Activated T-helper 9 cell treated with anti-CD3 and anti-CD28 coated beads, Interleukin-2, amount 50 U/mL, for 16 hours (primary cell): ENCODE measurements at regions not wholly inside any gene's neighbourhood (a gene's known extent, or its start where the extent isn't known, plus 50 kb on each side); places are given as distances from the start of the nearest gene placed in this dataset.
"Not testable (repeated sequence)": the region's sequence is repeated elsewhere in the genome, so short reads cannot be mapped to it uniquely, and the experiment has no call there.

Experiments used
- DNase-seq: peaks from one replicate; pipeline ENCODE4 v3.0.0-alpha.2; 2020; ENCODE audit warnings: low read depth

DNA sequence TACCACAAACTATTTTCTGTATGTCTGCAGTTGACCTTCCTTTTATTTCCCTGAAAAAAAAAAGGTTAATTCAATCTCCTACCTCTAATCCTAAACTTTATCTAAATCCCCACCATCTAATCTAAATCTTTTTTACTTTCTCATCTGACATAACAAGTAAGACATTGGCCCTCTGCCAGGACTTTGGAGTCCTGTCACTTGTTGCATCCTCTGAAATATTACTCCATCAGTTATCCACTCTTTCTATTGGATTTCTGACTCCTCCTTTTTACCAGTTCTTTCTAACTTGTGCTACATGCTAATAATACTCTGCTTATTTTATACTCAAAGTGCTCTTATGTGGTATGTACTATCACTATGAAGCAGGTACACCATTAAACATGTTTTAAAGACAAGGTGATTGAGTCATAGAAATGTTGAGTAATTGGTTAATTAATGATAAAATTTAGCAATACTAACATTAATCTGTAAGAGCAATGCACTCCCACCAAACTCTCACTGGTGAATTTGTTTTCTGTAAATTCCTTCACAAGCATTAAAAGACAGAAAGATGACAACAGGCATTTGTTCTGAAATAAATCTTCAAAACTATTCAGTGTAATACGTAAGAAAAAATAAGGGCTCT lies 914.2 kb upstream of the RAG2 start:
- DNase-seq = no peak

DNA sequence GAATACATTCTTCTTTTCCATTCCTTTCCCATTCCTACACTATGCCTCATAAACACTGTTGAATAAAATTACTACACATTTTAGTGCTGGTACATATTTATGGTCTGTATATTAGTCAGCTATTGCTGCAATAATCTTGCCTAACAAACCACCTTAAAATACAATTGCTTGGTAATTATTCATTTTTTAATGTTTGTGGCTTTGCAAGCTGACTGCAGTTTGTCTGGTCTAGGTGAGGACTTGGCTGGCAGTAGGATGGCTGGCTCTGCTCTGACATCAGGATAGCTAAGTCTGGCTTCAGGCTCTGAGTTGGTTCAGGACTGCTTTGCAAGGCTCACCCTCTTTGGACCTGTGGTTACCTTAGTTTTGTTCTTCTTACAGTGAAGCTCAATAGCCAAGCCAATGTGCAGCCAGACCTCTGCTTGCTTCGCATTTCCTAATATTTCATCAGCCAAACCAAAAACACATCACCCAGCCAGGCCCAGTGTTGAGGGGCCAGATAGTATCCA lies 913.4 kb upstream of the RAG2 start:
- DNase-seq = no peak

DNA sequence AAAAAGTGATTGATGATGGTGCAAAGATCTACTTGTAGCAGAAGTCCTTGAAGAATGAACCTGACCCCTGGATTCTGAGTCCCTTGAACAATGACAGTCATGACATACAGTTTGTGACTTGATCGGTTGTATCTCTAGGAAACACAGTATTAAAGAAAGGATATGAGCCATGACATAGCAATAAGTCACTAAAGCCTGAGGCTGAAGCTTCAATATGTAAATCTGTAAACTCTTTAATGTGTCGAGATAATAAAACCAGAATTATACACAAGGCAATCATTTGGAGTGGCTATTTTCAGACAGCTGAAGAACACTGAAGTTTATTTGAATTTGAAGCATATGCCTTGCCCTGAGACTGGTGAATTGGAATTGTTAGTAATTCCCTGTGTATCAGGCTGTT lies 911.5 kb upstream of the RAG2 start:
- DNase-seq = no peak

DNA sequence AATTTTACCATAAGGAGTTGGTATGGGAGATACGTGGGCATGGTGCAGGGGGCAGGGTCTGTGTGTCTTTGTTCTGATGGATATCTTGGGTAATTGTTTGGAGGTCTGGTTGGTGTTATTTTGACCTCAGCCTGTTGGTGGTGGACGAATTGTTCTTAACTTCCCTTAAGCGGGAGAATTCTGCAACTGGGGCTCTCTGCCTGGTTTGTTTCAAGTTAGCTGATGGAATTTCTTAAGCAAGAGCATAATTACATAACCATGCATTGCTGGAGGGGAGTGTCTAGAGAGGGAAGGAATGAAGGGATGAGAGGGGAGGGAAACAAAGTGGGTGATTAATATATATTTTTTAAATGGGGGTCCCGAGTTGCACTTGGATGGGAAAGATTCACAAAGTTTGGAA lies 908.5 kb upstream of the RAG2 start:
- no peak for DNase-seq

DNA sequence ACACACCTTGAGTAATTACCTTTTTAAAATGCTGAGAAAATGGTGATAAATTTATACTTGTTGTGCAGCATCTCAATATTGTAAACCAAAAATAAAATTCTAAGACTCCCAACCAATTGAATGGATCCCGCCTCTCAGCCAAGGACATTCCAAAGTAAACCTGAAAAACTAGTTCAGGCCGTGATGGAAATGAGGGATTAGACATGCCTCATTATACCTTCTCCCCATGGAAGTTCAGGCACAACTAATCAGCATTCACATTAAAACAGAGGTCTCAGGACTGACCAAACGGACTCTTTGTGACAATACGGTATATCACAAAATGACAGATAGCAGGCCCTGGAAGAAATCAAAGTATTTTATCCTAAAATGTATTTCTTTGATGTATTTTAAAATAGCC lies 907.4 kb upstream of the RAG2 start:
- DNase-seq = no peak

DNA sequence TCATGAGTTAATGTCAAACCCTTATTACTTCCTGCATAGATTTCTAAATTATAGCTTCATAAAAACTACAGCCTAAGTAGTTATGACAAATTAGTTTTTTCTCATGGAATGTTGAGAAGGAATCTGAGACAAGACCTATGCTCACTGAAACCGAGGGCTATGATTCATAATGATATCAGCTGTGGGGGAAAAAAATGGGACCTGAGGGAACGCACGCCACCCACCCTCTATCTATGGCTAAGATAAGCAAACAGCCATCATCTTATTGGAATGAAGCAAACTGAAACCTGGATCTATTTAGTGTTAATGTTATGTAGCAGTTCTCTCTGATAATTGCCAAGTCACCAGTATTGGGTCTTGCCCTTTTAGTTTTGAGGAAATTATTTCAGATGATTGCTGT lies 906.9 kb upstream of the RAG2 start:
- DNase-seq = no peak

DNA sequence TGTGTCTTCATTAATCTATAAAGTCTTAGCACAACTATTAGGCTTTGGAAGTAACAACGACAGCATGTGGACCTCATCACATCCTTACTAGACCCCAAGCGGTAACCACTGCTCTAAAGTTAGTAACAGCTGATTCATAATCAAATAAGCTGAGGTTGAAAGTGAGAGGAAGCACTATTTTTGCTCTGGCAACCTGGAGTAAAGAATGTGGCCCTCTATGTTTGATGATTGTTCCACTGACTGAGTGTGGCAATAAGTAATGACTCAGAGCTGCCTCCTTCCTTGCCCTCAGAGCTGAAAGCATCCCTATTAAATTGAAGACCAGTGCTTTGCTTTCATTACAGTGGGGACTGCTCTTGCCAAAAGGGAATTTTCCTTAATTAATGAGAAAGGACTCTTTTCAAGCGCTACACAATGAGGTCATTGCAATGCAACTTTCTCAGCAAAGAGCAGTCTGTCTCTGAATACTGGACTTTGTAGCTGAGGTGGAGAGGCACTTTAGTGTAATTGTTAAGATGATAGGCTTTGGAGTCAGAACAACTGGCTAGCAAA lies 906.1 kb upstream of the RAG2 start:
- DNase-seq = no peak

DNA sequence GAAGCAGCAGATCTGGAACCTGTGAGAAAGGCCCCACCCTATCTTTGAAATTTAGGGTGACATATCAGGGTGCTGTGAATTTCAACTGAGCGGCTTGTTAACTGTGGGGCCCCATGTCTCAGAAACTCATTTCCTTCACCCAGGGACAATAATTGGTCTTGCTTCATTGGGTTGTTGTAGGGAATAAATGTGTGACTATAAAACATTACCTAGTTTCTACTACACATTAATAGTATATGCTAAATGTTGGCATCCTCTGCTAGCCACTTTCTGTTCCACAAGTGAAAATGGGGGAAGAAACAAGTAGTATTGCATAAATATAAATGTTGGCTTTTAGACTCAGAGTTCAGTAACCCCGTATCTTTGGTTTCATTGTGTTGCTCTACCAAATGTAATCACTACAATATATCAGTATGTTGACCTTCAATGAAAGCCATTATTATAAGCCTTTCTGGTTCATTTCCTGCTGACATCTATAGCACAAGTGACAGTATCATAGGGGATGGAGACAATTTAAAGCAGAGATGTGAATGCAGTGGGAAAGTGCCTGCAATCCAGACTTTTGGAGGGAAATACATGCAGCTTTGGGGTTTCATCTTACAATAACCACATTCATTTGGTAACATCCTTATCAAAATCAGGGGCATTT lies 905.5 kb upstream of the RAG2 start:
- DNase-seq = no peak

DNA sequence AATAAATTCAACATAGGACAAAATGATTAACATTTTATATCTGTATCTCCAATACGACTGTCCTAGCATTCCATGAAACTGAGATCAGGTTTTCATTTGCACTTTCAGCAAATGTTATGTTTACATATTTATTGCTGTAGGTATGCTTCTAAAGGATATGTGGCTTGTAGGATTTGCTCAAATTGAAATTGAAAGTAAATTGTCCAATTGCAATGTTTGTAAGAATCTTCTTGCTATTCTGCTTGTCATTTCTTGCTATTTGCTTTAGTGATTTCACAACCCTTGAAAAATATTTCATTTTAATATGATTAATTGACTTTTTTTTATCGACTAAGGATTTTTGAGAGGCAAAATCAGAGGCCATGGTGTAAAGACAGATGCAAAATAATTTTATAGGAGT lies 904.2 kb upstream of the RAG2 start:
- no peak for DNase-seq

DNA sequence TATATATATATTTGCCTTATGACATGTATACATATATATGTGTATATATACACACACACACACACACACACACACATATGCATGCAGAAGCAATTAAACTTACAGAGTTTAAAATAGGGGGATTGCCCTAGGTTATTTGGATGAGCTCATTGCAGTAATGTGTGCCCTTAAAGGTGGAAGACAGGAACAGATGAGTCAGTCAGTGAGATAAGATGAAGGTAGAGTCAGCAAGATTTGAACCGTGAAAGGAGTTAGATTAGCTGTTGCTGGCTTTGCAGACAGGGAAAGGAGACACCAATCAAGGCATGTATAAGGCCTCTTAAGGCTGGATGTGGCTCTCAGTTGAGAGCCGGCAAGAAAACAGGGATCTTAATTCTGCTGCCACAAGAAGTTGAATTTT lies 902.4 kb upstream of the RAG2 start:
- no peak for DNase-seq

DNA sequence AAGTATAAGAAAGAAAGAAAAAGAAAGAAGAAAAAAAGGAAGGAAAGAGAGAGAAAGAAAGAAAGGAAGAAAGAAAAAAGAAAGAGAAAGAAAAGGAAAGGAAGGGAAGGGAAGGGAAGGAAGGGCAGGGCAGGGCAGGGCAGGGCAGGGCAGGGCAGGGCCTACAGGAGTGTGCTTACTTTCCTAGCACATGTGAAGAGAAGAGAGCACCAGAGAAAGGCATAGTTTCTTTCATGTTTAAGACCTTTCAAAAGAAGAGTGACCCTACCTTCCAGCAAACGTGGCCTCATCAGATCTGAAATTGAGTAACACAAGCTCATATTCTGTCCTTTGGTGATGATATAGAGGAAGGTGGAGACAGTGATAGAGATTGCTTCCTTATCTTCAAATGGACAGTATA lies 899.3 kb upstream of the RAG2 start:
- no peak for DNase-seq

DNA sequence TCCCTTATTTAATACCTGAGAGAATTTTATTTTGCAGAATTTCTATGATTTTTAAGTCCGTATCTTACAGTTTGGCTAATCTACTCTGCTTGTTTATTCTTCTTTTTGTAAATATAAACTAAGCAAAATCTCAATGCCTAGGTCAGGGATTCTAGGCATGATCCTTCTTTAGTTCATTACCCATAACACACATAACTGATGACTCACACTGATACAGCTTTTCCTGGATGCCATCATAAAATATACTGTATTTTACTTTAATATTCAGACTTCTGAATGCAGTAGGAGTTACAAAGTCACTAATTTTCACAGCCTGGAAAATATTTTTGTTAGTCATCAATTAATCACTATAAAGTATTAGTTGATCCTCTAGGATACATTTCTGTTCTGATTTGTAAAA lies 898.2 kb upstream of the RAG2 start:
- no peak for DNase-seq

DNA sequence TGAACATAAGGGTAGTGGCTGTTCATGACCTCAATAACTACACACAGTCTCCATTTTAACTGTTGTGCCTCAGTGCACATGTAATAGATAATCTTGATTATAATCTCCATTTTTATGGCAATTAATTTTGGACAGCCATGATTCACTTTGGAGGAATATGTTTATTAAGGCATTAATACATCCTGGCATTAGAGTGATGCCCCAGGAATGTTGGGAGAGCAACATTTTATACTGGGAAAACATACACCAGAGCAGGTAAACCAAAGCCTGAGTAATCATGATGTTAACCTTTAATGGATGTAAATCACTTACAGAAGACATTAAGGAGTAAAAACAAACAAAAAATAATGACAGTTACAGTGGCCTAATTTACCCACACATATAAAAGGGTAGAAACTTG lies 886.3 kb upstream of the RAG2 start:
- DNase-seq = no peak

DNA sequence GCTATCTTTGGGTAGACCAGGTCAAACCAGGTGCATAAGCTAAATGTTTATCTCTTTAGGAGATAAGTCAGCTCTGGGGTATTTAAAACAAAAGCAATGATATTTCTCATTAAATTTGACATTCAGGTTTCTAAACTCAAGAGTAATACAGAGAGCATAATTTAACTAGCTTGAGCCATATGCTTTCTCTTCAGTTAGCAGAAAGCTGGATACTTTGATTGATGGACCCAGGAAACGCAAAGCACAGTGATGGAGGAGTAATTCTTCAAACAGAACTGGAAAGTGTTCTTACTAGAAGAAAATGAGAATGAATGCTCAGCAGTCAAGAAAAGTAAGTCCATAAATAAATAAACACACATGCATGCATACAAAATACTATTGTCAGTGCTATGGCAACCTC lies 885.7 kb upstream of the RAG2 start:
- DNase-seq = no peak

DNA sequence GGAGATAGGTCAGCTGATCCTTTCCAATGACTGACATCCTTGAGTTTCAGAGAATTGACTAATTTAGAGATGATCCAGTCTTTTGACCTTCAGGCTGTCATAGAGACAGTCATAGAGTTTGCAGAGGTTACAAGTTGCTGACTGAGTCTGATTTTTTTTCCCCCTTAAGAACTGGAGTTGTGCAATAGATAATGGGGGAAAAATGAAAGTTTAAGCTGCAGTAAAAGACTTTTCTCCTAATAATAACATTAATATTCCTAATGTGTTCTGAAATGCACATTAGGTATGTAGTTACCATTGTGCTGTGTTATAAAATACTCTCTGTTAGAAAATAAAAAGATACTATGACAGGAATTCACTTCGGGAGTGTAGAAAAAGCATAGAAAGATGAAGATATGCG lies 876.9 kb upstream of the RAG2 start:
- no peak for DNase-seq

DNA sequence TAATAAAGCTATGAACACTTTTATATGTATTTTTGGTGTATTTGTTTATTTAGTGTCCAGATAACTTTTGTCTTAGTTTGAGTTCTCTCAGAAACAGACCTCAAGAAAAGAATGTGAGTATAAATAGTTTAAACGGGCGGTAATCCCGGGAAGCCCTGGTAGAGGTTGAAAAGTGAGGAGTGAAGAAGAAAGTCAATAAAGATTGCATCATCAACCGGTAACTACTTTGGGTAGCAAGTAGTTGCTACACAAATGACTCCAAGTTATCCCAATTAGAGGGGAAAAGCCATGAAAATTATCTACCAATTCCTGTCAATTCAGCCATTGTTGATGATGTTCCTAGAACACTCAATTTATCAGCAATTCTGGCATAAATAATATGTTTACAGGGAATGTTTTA lies 870.3 kb upstream of the RAG2 start:
- no peak for DNase-seq

DNA sequence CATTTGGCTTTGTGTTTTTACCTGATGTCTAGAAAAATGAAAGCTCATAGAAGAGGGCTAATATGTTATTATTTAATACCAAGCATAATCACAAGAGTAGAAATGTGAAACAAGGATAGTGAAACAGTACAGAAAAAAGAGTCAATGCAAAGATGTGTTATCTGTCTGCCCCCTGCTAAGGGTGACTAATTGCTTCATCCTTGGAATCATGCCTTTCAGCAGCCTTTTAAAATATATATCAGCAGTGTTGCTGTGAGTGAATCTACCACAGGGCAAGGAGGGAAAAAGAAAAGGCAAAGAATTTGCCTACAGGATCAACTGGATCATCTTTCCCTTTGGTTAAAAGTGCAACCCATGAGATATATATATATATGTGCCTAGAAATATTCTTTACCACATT lies 867.2 kb upstream of the RAG2 start:
- DNase-seq = no peak

DNA sequence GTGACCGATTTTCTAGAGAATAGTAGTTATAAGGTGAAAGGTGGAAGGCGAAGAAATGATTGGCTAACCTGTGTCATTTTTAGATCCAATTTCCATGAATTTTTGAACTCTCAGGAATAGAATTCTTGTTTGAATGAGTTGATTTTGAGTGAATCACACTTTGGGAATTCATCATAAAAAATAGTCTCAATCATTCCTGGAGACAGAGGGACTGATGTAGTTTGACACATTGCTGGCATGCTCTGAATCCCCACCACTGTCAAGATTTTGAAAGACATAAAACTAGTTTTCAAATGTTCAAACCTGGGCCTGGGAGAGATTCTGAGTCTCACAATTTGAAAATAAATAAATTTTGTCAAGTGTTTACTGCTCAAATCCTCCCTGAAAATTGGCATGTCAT lies 861.4 kb upstream of the RAG2 start:
- no peak for DNase-seq

DNA sequence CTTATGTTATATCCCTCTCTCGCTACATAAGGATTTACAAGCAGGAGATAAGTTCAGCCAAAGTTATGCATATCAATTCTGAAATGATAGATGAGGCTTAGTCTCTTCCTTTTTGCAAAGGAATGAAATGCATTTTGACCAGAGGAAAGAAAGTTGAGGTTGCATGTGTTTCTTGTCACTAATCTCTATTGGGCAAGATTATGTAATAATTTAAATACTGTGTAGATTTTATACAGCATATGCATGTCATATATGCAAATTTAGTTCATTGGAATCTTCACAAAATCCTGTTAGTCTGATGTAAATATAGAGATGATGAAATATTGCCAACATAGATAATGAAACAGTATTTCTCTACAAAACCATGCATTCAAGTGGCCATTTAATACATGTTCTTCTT lies 858.7 kb upstream of the RAG2 start:
- no peak for DNase-seq

DNA sequence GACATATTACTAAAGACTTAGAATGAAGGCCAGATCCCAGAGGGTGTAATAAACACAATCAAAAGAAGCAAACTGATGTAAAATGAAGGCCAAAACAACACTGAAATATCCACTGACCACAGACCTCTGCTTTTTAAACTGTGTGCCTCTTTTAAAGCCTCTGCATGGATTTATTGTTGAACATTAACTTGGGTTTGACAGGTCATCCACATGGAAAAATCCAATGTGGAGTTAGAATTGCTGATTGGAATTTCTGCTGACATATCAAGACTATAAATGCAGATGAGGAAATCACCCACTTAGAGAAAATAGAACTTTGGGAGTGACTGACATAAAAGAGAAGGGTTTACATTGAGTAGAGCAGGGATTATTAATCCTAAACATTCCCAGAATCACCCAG lies 853.9 kb upstream of the RAG2 start:
- no peak for DNase-seq

DNA sequence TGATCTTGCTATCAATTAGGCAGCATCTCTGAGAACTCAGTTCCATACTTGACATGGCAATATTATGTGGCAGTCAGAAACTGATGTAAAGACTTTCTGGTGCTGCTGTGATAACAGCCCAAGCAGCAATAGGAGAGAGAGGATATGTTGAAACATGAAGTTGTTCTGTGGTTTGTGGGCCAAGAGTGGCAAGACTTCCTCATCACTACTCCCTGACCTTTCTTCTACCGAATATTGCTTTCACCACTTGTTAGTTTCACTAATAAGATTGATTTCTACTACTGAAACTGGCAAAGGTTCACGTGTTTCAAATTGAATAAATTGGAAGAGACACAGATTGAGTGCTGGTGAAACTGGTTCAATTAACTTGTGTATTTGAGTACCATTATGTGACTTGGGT lies 852.6 kb upstream of the RAG2 start:
- DNase-seq = no peak

DNA sequence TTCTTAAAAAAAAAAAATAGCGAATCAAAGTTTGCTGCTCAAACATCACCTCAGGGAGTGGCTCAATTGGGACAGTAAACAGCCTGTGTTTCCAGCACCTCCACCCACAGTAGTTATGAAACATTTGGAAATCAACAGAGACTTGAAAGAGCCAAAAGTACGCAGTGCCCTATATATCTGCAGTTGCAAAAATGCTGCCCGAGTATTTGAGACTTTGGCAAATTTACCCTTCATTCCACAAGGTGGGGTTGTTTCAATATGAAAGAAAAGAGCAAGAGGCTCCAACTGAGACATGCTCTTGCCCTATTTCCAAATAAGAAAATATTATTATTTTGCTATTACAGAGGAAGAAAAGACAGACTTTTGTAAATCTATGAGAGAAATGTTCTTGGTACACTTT lies 851.1 kb upstream of the RAG2 start:
- DNase-seq = no peak

DNA sequence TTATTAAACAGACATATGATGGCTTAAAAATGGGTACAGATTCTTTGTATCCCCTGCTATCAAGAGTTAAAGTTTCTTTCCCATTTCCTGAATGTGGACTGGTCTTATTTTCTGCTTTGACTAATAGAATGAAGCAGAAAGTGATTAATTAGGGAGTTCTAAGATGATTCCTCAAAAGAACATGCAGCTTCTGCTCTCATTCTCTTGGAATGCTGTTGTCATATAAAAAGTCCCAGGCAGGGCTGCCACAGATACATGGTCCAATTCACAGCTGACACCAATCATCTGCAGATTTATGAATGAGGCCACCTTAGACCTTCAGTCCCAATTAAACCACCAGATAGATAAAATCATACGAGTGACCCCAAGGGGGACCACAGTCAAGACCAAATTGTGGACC lies 844.5 kb upstream of the RAG2 start:
- no peak for DNase-seq

DNA sequence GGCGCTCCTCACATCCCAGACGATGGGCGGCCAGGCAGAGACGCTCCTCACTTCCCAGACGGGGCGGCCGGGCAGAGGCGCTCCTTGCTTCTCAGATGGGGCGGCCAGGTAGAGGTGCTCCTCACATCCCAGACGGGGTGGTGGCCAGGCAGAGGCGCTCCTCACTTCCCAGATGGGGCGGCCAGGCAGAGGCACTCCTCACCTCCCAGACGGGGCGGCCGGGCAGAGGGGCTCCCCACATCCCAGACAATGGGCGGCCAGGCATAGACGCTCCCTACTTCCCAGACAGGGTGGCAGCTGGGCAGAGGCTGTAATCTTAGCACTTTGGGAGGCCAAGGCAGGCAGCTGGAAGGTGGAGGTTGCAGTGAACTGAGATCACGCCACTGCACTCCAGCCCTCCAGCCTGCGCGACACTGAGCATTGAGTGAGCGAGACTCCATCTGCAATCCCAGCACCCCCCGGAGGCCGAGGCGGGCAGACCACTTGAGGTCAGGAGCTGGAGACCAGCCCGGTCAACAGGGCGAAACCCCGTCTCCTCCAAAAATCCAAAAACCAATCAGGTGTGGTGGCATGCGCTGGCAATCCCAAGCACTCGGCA lies 833.7 kb upstream of the RAG2 start:
- not testable (repeated sequence) for DNase-seq
